BLaER1 treated with 17β-estradiol and CSF1 and Interleukin-3, amounts not matched to agents 10 nM and 100 nM (cell line): ENCODE measurements at regions not wholly inside any gene's neighbourhood (a gene's known extent, or its start where the extent isn't known, plus 50 kb on each side); places are given as distances from the start of the nearest gene placed in this dataset.

Experiments
- H3K27ac ChIP-seq, 11 experiments: shearing (Covaris generic); formaldehyde crosslinking; 2 replicates each; pipeline ENCODE4 v1.8.1; 2022
- H3K27me3 ChIP-seq, 11 experiments: shearing (Covaris generic); formaldehyde crosslinking; 2 replicates each; pipeline ENCODE4 v1.8.1; 2022
- H3K36me3 ChIP-seq, 11 experiments: shearing (Covaris generic); formaldehyde crosslinking; 2 replicates each; pipeline ENCODE4 v1.8.1; 2022
- H3K4me1 ChIP-seq, 10 experiments: shearing (Covaris generic); formaldehyde crosslinking; 2 replicates each; pipeline ENCODE4 v1.8.1; 2022
- H3K4me2 ChIP-seq, 11 experiments: shearing (Covaris generic); formaldehyde crosslinking; 2 replicates each; pipeline ENCODE4 v1.8.1; 2022
- H3K4me3 ChIP-seq, 10 experiments: shearing (Covaris generic); formaldehyde crosslinking; 2 replicates each; pipeline ENCODE4 v1.8.1; 2022
- H3K9ac ChIP-seq, 11 experiments: shearing (Covaris generic); formaldehyde crosslinking; 2 replicates each; pipeline ENCODE4 v1.8.1; 2022
- H3K9me3 ChIP-seq, 11 experiments: shearing (Covaris generic); formaldehyde crosslinking; replicated peaks in 1 of 11; 2 replicates each; pipeline ENCODE4 v1.8.1; 2022
- H4K20me1 ChIP-seq, 11 experiments: shearing (Covaris generic); formaldehyde crosslinking; 2 replicates each; pipeline ENCODE4 v1.8.1; 2022
- Cebpa-rat ChIP-seq, 11 experiments: shearing (Covaris generic); IDR thresholded peaks; 2 replicates each; pipeline ENCODE4 v1.8.1; 2022

DNA sequence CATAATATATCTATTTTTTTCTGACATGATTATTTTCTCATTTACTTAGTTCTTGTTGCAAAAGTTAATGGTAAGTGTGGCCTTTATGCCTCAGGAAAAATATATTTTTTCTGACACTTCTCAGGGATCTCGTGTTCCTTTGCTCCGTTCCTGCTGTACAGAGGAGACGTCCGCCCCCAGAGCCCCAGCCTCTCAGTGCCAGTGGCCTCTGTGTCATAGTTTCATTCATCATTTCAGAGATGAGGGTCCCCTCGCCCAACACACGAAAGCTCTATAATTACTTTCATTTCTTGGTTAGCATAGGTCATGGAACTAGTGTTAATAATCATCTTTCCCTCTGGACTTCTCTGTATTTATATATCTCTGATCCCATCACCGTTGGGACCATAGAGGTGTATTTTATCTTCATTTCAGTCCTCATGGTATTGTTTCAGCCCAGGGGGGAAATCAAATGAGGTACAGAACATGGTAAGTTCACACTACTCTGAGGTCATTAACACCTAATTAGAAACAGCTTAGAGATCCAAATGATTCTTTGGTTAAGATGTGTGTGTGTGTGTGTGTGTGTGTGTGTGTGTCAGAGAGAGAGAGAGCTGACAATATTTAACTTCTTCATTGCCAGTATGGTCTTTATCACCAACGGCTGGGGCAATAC, 631.1 kb upstream of the TENM3 start:
- no peaks in the 10 kb centered on the region for H3K36me3 ChIP-seq
- no peak overlapping the region for H3K4me2 ChIP-seq
- no peaks in the 10 kb centered on the region for H4K20me1 ChIP-seq
- no peaks in the 10 kb centered on the region for H3K9me3 ChIP-seq
- TF ChIP-seq Cebpa-rat (IDR thresholded peaks at IDR 0.05): no peak
- H3K4me3 ChIP-seq: no peak overlapping the region
- no peak overlapping the region for H3K27ac ChIP-seq
- no peaks in the 10 kb centered on the region for H3K4me1 ChIP-seq
- H3K27me3 ChIP-seq: no peaks in the 10 kb centered on the region
- H3K9ac ChIP-seq: no peak overlapping the region

- H4K20me1 ChIP-seq: no peaks in the 10 kb centered on the region
- no peak overlapping the region for H3K9ac ChIP-seq
- no peak for TF ChIP-seq Cebpa-rat (IDR thresholded peaks at IDR 0.05)
- no peaks in the 10 kb centered on the region for H3K4me1 ChIP-seq
- H3K27me3 ChIP-seq: no peaks in the 10 kb centered on the region
- H3K27ac ChIP-seq: no peak overlapping the region
- no peaks in the 10 kb centered on the region for H3K36me3 ChIP-seq
- H3K9me3 ChIP-seq: no peaks in the 10 kb centered on the region
- H3K4me2 ChIP-seq: no peak overlapping the region
- no peak overlapping the region for H3K4me3 ChIP-seq
Measured at GRCh38 chr4:181613200-181613599, 630.0 kb upstream of the TENM3 start.

DNA sequence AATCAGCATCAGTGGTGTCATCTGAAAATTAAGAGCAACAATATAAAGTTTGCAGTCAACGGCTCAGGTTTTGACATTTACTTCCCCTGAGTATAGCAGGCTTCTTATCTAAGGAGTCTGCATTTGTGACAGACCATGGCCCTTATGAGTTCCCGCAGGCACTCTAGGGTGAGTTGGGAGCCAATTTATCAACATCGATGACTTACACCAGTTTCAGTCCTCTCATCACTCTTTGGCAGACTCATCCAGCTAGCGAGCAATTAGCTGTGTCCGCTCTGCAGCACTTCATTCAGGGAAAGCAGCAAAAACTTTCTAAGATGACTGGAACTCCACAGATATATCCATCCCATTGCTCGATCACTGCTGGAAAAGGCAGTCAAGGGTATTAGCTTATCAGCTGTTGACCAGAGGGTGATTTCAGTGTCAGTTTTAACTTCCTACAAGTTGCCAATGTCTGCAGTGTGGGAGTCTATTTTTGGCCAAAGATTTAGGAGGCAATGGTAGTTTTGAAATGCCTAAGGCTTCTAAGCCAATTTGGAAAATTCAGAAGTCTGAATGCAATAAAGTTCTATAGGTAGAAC, 625.1 kb upstream of the TENM3 start:
- TF ChIP-seq Cebpa-rat (IDR thresholded peaks at IDR 0.05): no peak
- Histone ChIP-seq H3K4me1 (no peaks in the 10 kb centered on the region), H3K36me3 (no peaks in the 10 kb centered on the region), H3K4me3 (no peak overlapping the region), H3K9ac (no peak overlapping the region), H3K9me3 (no peaks in the 10 kb centered on the region), H3K27me3 (no peaks in the 10 kb centered on the region), H3K4me2 (no peak overlapping the region), H3K27ac (no peak overlapping the region), H4K20me1 (no peaks in the 10 kb centered on the region)

GRCh38 chr4:181618896-181619295, 624.3 kb upstream of the TENM3 start:
- Histone ChIP-seq H3K4me3 (no peak overlapping the region), H3K4me2 (no peak overlapping the region), H3K9ac (no peak overlapping the region), H3K9me3 (no peaks in the 10 kb centered on the region), H3K27ac (no peak overlapping the region), H3K4me1 (no peaks in the 10 kb centered on the region), H4K20me1 (no peaks in the 10 kb centered on the region), H3K27me3 (no peaks in the 10 kb centered on the region), H3K36me3 (no peaks in the 10 kb centered on the region)
- no peak for TF ChIP-seq Cebpa-rat (IDR thresholded peaks at IDR 0.05)

GRCh38 chr4:181619651-181620050, 623.6 kb upstream of the TENM3 start:
- no peaks in the 10 kb centered on the region for H3K27me3 ChIP-seq
- no peak overlapping the region for H3K4me3 ChIP-seq
- no peak overlapping the region for H3K9ac ChIP-seq
- H3K9me3 ChIP-seq: no peaks in the 10 kb centered on the region
- H3K4me1 ChIP-seq: no peaks in the 10 kb centered on the region
- no peak for TF ChIP-seq Cebpa-rat (IDR thresholded peaks at IDR 0.05)
- no peaks in the 10 kb centered on the region for H4K20me1 ChIP-seq
- no peaks in the 10 kb centered on the region for H3K36me3 ChIP-seq
- no peak overlapping the region for H3K27ac ChIP-seq
- H3K4me2 ChIP-seq: no peak overlapping the region

DNA sequence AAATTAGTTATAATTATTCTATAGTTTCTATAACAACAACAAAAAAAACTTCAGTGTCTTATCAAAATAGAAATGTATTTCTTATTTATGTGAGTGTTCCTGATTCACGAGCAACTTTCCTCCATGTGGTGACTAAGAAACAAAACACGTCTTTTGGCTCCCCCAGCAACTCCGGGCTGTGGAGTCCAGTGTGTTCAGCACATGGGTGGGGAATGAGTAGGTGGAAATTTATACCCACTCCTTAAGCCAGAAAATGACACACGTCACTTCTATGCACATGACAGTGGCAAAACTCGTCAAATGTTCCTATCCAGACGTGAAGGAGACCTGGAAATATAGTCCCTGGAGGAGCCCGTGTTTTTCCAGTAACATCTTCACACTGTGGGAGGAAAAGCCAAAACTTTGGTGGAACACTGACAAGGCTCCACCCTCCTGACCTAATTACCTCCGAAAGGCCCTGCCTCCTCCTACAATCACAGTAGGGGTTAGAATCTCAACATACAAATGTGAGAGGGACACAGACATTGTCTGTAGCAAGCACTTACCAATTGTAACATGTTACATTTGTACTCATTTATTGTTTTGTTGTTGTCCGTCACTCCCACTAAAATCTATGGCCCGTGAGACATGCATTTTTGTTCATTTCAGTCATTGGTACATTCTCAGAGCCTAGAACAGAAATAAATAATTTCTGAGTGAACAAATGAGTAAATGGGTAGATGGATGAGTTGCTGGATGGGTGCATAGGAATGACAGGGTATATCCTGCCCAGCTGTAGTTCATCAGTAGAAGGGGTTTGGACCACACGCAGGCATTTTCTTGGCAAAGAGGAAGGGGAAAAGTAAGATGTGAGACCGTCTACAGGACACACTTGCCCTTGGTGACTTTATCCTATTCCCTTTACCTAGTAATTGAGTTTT, 605.8 kb upstream of the TENM3 start:
- Histone ChIP-seq H3K36me3 (no peaks in the 10 kb centered on the region), H3K4me2 (no peak overlapping the region), H3K9ac (no peak overlapping the region), H3K27ac (no peak overlapping the region), H3K9me3 (peaks cover 0 to 5% (median 2%) of the 10 kb centered on the region in 11 experiments; a peak in 3 of 22 replicates), H4K20me1 (no peaks in the 10 kb centered on the region), H3K27me3 (no peaks in the 10 kb centered on the region), H3K4me3 (no peak overlapping the region), H3K4me1 (0 out of 20 replicates have a peak, but pooled peaks cover 0 to 5% (median 0%) of the 10 kb centered on the region in 10 experiments)
- TF ChIP-seq Cebpa-rat (IDR thresholded peaks at IDR 0.05): no peak

DNA sequence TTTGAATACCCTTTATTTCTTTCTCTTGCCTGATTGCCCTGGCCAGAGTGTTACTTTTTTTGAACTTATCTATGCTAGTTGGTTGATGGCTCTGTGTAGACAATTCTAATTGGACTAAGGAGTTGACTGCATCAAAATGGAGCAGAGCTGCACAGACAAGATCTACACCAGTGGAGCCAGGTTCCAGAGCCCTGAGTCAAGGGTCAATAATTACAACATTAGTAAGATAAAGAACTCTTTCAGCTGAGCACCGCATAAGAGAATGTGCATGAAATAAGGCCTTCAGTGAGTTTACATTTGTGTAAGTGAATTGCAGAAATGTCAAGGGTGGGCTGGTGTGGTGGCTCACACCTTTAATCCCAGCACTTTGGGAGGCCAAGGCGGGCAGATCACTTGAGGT, 599.7 kb upstream of the TENM3 start:
- Histone ChIP-seq H3K27ac (no peak overlapping the region), H4K20me1 (no peaks in the 10 kb centered on the region), H3K9ac (no peak overlapping the region), H3K27me3 (no peaks in the 10 kb centered on the region), H3K9me3 (peaks cover 0 to 12% (median 4%) of the 10 kb centered on the region in 11 experiments; a peak in 6 of 22 replicates), H3K4me2 (peak overlapping the region in 2 of 11 experiments; percentile 39 to 61; a peak in 3 of 22 replicates), H3K4me3 (no peak overlapping the region), H3K36me3 (no peaks in the 10 kb centered on the region), H3K4me1 (peaks cover 0 to 12% (median 0%) of the 10 kb centered on the region in 10 experiments; a peak in 3 of 20 replicates)
- TF ChIP-seq Cebpa-rat (IDR thresholded peaks at IDR 0.05): no peak

- H3K9ac ChIP-seq: no peak overlapping the region
- H3K4me1 ChIP-seq: peaks cover 0 to 12% (median 0%) of the 10 kb centered on the region in 10 experiments; a peak in 3 of 20 replicates
- no peak overlapping the region for H3K4me3 ChIP-seq
- H4K20me1 ChIP-seq: no peaks in the 10 kb centered on the region
- H3K36me3 ChIP-seq: no peaks in the 10 kb centered on the region
- no peak for TF ChIP-seq Cebpa-rat (IDR thresholded peaks at IDR 0.05)
- peaks cover 0 to 12% (median 4%) of the 10 kb centered on the region in 11 experiments; a peak in 6 of 22 replicates for H3K9me3 ChIP-seq
- no peak overlapping the region for H3K27ac ChIP-seq
- no peaks in the 10 kb centered on the region for H3K27me3 ChIP-seq
- H3K4me2 ChIP-seq: no peak overlapping the region
Measured at GRCh38 chr4:181645489-181645888, 597.7 kb upstream of the TENM3 start.

- Histone ChIP-seq H4K20me1 (no peaks in the 10 kb centered on the region), H3K27me3 (no peaks in the 10 kb centered on the region), H3K9me3 (peaks cover 0 to 12% (median 4%) of the 10 kb centered on the region in 11 experiments; a peak in 6 of 22 replicates), H3K4me3 (no peak overlapping the region), H3K4me1 (peaks cover 0 to 12% (median 0%) of the 10 kb centered on the region in 10 experiments; a peak in 3 of 20 replicates), H3K36me3 (no peaks in the 10 kb centered on the region), H3K27ac (no peak overlapping the region), H3K9ac (no peak overlapping the region), H3K4me2 (no peak overlapping the region)
- no peak for TF ChIP-seq Cebpa-rat (IDR thresholded peaks at IDR 0.05)
Measured at GRCh38 chr4:181646864-181647263, 596.3 kb upstream of the TENM3 start.
